Omental fat pad (tissue), 3 donors: ENCODE measurements at regions not wholly inside any gene's neighbourhood (a gene's known extent, or its start where the extent isn't known, plus 50 kb on each side); places are given as distances from the start of the nearest gene placed in this dataset.
"Not testable (repeated sequence)": the region's sequence is repeated elsewhere in the genome, so short reads cannot be mapped to it uniquely, and the experiment has no call there.

Experiments used
- ATAC-seq: fragments of 150-250 bp; one replicate; pipeline ENCODE4 v1.9.1; 2016; ENCODE audit warnings: mild to moderate bottlenecking, moderate library complexity; ENCODE audit not compliant: low FRiP score
- DNase-seq: peaks from one replicate; pipeline ENCODE4 v3.0.0-alpha.2; 2019; ENCODE audit warnings: low spot score
- CTCF ChIP-seq, 3 donors: fragments of 450-650 bp; IDR thresholded peaks; one replicate each; pipeline ENCODE4 v1.5.1; 2016 to 2017; ENCODE audit warnings: antibody characterized with exemption in 3 of 3, mild to moderate bottlenecking in 3 of 3, moderate library complexity in 2 of 3

- no peak for DNase-seq
- no peak for ATAC-seq
- TF ChIP-seq CTCF (IDR thresholded peaks at IDR 0.05) = no peak
Observed at GRCh38 chr10:81722399-81722798, 152.6 kb upstream of the NRG3 start.

- DNase-seq (no peak), ATAC-seq (no peak)
- TF ChIP-seq CTCF (IDR thresholded peaks at IDR 0.05) = no peak
Observed at GRCh38 chr10:81724431-81724830, 150.6 kb upstream of the NRG3 start.

GRCh38 chr10:81725851-81726250 is 149.1 kb upstream of the NRG3 start:
- ATAC-seq = no peak
- no peak for TF ChIP-seq CTCF (IDR thresholded peaks at IDR 0.05)
- DNase-seq = no peak

- DNase-seq (no peak), ATAC-seq (no peak)
- no peak for TF ChIP-seq CTCF (IDR thresholded peaks at IDR 0.05)
Observed at GRCh38 chr10:81728692-81729091, 146.3 kb upstream of the NRG3 start.

- no peak for TF ChIP-seq CTCF (IDR thresholded peaks at IDR 0.05)
- ATAC-seq (no peak), DNase-seq (no peak)
Observed at GRCh38 chr10:81730891-81731290, 144.1 kb upstream of the NRG3 start.

GRCh38 chr10:81733542-81733941 is 141.5 kb upstream of the NRG3 start:
- DNase-seq (no peak), ATAC-seq (no peak)
- no peak for TF ChIP-seq CTCF (IDR thresholded peaks at IDR 0.05)

DNA sequence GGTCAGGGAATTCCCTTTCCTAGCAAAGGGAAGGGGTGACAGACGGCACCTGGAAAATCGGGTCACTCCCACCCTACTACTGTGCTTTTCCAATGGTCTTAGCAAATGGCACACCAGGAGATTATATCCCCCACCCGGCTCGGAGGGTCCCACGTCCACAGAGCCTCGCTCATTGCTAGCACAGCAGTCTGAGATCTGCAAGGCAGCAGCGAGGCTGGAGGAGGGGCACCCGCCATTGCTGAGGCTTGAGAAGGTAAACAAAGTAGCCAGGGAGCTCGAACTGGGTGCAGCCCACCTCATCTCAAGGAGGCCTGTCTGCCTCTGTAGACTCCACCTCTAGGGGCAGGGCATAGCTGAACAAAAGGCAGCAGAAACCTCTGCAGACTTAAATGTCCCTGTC is 139.8 kb upstream of the NRG3 start:
- not testable (repeated sequence) for DNase-seq, ATAC-seq

GRCh38 chr10:81759111-81759510 is 115.9 kb upstream of the NRG3 start:
- TF ChIP-seq CTCF (IDR thresholded peaks at IDR 0.05) = no peak
- DNase-seq (no peak), ATAC-seq (no peak)
